ENCODE measurements at regions not wholly inside any gene's neighbourhood (a gene's known extent, or its start where the extent isn't known, plus 50 kb on each side); places are given as distances from the start of the nearest gene placed in this dataset.

- DNase-seq (ENCODE audit: low read depth in 2 of 2), result no peak
These were observed 83.8 kb downstream of the AXIN2 start for GRCh38 chr17:65477600-65477999.

GRCh38 chr17:65474660-65475059 lies 86.8 kb downstream of the AXIN2 start:
- DNase-seq (ENCODE audit: low read depth in 2 of 2), result no peak

DNA sequence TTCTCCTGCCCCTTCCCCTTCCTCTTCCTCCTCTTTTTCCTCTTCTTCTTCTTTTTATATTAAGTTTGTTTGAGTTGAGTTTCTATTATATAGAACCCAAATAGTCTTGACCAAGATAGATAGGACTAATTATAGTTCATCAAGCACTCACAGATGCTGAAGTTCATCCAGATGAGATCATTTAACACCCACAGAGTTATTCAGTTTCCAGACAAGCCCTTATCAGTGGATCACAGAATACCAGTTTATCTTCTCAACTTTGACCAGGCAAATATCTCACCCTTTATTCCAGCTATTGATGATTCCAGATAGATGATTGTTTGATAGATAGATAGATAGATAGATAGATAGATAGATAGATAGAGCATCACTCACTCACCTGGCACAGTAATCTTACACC lies 87.5 kb downstream of the AXIN2 start:
- no peak for DNase-seq (ENCODE audit: low read depth in 2 of 2)

DNA sequence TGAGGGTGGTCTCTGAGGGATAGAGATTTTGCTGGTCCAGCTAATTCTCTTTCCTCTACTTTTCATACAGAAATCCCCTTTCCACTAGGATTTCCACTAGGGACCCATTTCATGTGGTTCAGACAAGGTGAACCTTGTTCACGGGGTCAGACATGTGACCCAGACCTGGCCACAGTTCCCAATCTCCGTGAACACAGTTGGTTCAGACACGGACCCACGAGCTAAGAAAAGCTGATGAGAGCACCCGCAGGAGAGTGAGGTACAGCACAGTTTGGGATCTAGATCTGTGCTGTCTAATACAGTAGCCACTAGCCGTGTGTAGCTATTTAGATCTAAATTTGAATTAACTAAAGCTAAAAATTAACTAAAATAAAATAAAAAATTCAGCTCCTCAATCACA lies 88.1 kb downstream of the AXIN2 start:
- DNase-seq (ENCODE audit: low read depth in 2 of 2), result no peak

DNA sequence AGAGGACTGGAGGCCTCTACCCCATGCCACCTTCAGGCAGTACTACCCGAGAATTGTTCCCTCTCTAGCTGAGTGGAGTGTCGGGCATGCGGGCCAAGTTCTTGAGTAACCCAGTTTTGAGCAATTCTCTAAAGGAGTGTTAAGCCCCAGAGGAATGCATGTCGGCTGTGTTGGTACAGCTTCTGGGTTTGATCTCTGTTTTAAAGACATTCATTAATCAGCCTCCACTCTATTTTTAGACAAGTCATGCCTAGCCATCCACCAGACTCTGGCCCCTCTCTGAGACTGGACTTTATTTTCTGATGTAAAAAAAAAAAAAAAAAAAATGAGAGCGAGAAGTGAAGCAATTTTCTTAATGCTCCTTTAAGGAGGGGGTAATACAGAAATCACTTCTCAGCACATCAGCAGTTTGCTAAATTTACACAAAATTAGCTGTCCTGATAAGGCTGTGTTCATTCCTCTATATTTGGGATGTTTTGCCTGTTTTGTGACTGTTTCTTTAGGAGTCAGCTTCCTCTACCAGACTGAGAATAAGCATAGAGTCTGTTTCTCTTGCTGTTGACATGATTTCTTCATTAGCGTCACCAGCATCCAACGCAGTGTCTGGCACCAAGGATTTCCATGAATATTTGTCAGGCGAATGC lies 88.7 kb downstream of the AXIN2 start:
- no peak for DNase-seq (ENCODE audit: low read depth in 2 of 2)

- DNase-seq (ENCODE audit: low read depth in 2 of 2), result no peak
These were observed 90.7 kb downstream of the AXIN2 start for GRCh38 chr17:65470783-65471182.

DNA sequence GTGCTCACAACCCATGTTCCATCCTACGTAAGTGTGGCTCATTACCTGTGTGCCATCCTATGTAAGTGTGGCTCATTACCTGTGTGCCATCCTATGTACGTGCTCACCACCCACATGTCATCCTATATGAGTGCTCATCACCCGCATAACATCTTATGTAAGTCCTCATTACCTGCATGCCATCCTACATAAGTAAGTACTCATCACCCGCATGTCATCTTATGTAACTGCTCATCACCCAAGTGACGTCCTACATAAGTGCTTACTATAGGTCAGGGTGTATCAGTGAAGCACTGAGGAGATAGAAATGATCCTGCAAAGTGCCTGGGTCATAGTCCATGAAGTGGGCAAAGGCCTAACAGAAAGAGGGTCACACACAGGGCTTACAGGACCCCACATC lies 93.1 kb downstream of the AXIN2 start:
- DNase-seq (ENCODE audit: low read depth in 2 of 2), result no peak

DNA sequence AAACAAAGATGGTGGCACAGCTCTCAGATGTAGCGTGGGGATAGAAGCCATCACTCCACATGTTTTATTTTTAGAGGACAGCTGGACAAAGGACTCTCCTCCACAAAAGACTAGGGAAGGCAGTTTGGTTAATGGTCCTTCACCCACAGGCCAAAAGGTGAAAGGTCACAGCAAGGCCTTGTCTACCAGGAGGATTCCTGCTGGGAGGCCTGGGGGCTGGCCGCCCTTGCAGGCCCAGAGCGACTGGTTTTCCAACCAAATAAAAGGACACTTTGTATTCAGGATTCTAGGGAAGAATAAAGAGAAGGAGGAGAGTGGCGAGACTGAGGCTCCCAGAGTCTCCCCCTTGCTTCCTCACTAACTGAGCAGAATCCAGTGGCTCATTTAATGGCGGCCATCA lies 94.3 kb downstream of the AXIN2 start:
- DNase-seq (ENCODE audit: low read depth in 2 of 2), result no peak

DNA sequence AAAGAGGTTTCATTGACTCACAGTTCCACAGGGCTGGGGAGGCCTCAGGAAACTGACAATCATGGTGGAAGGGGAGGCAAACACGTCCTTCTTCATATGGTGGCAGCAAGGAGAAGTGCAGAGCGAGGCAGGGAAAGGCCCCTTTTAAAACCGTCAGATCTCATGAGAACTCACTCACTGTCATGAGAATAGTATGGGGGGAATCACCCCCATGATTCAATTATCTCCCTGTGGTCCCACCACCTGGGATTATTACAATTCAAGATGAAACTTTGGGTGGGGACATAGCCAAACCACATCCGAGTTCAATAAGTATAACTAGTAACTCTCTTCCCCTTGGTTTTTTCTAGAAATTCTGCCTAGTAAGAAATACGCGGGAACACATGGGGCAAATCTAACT lies 94.9 kb downstream of the AXIN2 start:
- no peak for DNase-seq (ENCODE audit: low read depth in 2 of 2)

DNA sequence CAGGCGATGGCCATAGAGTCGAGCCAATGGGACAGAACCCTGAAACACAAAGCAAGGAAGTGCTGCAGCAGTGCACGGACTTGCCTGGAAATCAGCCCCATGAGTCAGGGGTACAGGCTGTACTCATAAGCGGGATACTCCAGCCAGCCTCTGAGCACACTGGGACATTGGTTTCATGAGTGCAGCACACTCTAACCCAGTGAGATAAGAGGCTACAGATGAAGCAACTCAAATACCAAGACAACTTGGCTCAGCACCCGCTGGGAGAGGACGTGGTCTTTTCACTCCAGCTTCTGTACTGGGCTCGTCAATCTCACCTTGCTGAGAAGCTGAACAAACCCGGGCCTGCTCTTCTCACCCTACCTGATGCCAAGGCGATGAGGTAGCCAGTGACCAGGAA lies 98.2 kb downstream of the AXIN2 start:
- no peak for DNase-seq (ENCODE audit: low read depth in 2 of 2)

GRCh38 chr17:65459677-65460347 lies 101.6 kb downstream of the AXIN2 start:
- no peak for DNase-seq (ENCODE audit: low read depth in 2 of 2)

GRCh38 chr17:65457635-65458257 lies 103.7 kb downstream of the AXIN2 start:
- no peak for DNase-seq (ENCODE audit: low read depth in 2 of 2)

DNA sequence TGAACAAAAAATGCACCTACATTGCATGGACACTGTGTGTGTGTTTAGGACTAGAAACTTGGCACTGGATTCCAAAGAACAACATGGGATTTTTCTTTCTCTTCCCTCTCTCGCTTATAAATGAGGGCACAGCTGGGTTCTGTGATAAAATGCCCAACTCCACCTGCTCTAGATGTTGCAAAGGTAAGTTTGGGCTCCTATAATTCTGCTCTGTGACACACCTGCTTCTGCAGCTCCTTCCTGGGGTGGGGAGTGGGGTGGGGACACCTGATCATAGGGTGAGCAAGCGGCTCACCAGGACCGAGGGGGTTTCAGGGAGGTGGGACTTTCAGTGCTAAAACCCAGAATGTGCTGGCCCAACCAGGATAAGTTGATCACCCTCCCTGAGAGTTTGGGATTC lies 104.3 kb downstream of the AXIN2 start:
- no peak for DNase-seq (ENCODE audit: low read depth in 2 of 2)

- no peak for DNase-seq (ENCODE audit: low read depth in 2 of 2)
These were observed 104.9 kb downstream of the AXIN2 start for GRCh38 chr17:65456368-65457151.

- DNase-seq (ENCODE audit: low read depth in 2 of 2), result no peak
These were observed 105.5 kb downstream of the AXIN2 start for GRCh38 chr17:65455972-65456343.

- DNase-seq (ENCODE audit: low read depth in 2 of 2), result no peak
These were observed 106.1 kb downstream of the AXIN2 start for GRCh38 chr17:65455154-65455971.

DNA sequence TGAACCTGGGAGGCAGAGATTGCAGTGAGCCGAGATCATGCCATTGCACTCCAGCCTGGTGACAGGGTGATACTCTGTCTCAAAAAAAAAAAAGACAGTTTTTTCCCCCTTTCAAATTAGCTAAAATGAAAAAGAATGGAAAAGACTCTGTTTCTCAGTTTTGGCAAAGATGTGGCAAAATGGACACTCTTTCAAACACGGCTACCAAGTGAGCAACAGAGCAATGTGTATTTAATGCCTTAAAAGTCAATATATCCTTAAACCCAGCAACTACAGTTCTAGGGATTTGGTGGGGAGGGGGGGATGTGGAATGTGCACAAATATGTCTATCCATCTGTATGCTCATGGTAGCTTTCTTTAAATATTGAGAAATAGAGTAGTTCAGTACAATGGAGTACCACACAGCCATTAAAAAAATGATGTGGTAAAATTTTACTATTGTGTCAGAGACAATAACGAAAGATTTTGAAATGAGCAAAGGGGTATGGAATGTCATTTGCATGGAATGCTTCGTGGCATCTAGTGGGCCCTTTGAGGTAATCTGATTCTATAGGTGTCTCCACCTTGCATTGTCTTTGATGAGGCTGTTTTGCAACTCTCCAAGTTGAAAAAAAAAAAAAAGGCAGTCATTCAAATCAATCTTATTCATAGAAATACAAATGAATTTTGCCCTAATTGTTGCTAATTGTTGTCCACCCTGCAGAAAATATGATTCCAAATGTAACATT lies 108.1 kb downstream of the AXIN2 start:
- DNase-seq (ENCODE audit: low read depth in 2 of 2), result no peak

- DNase-seq (ENCODE audit: low read depth in 2 of 2), result no peak
These were observed 112.0 kb downstream of the AXIN2 start for GRCh38 chr17:65449495-65449894.

DNA sequence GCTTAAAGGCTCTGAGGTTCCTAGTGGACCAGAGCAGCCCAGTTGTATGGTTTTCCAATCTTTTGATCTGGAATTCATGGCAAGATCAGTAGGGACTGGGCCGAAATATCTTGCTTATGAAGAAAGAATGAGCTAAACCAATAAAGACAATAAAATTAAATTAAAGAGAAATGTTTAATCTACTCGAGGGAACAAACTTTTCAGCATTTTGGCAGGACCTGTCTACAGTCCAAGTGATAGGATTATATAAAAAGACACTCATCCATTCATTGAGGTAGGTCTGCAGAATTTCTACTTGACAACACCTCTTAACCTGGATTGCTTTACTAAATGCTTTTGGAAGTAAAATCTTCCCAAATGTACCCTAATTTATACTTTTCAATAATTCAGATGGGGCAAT lies 113.6 kb downstream of the AXIN2 start:
- DNase-seq (ENCODE audit: low read depth in 2 of 2), result no peak

DNA sequence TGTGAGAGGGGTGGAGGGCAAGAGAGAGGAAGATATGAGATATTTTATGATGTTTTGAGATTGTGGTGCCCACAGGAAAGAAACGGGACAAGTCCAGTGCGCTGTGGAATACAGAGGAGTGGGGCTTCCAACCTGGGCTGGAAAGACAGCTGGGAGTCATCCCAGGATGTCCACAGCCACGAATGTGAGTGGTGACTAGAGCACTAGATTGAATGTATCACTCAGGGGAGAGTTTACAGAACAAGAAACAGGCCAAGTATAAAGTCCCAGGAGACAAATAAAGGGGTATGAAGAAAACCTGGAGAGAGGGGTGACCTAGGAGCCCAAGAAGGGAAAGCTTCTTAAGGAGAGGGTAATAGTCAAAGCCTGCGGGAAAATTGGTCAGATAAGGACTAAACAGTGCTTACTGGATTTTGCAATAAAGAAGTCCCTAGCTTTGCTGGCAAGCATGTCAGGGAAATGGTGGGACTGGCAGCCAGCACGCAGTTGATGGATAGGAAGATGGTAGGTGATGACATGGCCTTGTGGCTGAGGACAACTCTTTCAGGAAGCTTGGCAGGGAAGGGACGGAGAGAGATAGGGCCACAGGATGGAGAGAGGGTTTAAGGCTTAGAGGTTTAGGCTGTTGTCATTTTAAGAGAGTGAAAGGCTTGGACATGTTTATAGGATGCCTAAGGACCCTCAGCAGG lies 114.5 kb downstream of the AXIN2 start:
- DNase-seq (ENCODE audit: low read depth in 2 of 2), result no peak

DNA sequence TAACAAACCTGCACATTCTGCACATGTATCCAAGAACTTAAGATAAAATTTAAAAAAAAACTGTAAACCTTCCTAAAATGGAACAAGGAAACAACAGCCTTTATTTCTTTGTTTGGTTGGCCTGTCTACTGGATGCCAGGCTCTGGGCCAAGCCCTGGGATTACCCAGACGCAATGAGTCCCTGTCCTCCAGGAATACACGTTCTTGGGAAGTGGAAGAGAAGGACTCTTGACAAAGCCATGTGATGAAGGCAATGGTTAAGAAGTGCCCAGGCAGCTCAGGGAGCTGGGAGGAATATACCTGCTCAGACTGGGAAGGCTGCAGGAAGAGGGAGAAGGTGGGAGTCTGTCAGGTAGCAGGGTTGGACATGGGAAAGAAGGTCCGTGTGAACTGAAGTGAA lies 115.4 kb downstream of the AXIN2 start:
- DNase-seq (ENCODE audit: low read depth in 2 of 2), result no peak

All from stimulated activated CD4-positive, alpha-beta T cell treated with anti-CD3 and anti-CD28 coated beads, Interleukin-1b, Interleukin-23, amount 100 ng/mL, for 1 hour (primary cell).